GM18505 (cell line): ENCODE measurements at regions not wholly inside any gene's neighbourhood (a gene's known extent, or its start where the extent isn't known, plus 50 kb on each side); places are given as distances from the start of the nearest gene placed in this dataset.

Experiments
- ATAC-seq: cut with Tn5 transposase; IDR thresholded peaks from one replicate; pipeline ENCODE4 v1.9.1; 2021; ENCODE audit not compliant: unreplicated experiment
- POLR2A ChIP-seq: IDR thresholded peaks from 4 replicates; pipeline ENCODE4 v1.6.1; 2011; ENCODE audit warnings: borderline replicate concordance; ENCODE audit not compliant: insufficient read depth, insufficient read length; ENCODE audit errors: extremely low read depth

- ATAC-seq: no peak
- no peak for TF ChIP-seq POLR2A
These were observed 398.8 kb upstream of the TMEFF2 start for GRCh38 chr2:192593561-192593960.

- no peak for TF ChIP-seq POLR2A
- ATAC-seq: no peak
These were observed 396.9 kb upstream of the TMEFF2 start for GRCh38 chr2:192591617-192592016.

GRCh38 chr2:192585418-192585817 lies 390.7 kb upstream of the TMEFF2 start:
- no peak for ATAC-seq
- TF ChIP-seq POLR2A: no peak

GRCh38 chr2:192584976-192585375 lies 390.2 kb upstream of the TMEFF2 start:
- ATAC-seq: no peak
- no peak for TF ChIP-seq POLR2A

DNA sequence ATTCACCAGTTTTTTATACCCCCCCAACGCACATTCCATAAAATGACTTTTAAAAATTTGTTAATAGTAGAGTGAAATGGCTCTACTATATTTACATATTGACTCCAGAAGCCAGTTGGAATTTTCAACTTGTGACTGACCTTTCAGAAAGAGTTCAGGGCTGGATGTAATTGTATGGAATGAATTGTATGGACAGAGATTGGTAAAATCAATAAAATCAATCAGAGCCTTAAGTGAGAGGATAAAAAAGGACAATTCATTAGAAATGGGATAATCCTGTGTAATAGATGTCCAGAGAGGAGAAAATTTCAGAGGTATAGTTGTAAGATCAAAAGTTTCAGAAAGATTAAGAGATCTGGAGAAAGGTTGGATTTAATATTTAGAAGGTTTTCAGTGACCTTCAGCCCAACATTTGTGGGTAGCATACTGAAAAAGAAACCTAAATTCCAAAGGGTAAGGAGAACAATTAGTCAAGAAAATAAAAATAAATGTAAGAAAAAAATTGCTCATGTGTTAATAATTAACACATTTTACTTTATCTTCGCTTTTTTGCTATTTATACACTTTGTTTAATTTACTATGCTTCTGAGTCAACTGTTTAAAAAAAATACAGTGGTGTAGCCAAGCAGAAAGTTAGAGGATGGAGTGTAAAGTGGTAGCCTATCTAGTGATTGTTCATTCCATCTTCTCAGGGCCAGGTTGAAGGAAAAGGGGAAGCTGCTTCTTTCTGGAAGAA lies 385.4 kb upstream of the TMEFF2 start:
- no peak for TF ChIP-seq POLR2A
- ATAC-seq: no peak

DNA sequence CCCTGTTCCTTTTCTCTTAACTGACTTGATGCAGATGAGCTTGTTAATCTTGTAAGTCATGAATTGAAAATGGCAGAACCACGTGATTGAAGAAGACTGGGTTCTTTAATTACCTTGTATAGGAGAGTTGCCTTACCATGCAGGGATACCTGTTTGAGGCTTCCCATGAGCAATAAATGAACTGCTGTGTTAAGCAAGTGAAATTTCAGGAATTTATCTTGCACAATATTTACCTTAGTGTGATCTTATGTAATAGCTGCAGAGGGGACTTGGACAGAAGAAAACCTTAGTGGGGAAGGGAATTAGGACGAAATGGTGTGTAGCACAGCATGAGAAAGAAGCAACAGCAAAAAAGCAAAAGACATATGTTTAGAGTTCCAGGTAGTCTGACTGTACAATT lies 384.0 kb upstream of the TMEFF2 start:
- no peak for ATAC-seq
- TF ChIP-seq POLR2A: no peak

GRCh38 chr2:192577706-192578105 lies 383.0 kb upstream of the TMEFF2 start:
- no peak for TF ChIP-seq POLR2A
- ATAC-seq: no peak

- no peak for TF ChIP-seq POLR2A
- ATAC-seq: no peak
These were observed 379.8 kb upstream of the TMEFF2 start for GRCh38 chr2:192574552-192574951.

DNA sequence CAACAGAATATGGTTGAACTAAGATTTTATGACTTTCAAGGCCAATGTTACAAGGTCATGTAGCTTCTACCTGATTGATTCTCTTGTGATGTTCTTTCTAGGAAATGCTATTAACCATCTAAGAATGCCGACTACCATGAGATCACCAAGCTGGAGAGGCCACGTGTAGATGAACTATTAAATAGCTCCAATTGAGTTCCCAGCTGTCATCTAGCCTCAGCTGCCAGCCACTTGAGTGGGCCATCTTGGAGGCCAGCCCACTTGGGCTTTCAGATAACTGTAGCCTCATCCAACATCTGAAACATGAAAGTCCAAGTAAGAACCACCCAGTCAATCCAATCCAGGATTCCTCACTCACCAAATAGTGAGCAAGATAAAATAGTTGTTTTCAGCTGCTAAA lies 376.9 kb upstream of the TMEFF2 start:
- no peak for TF ChIP-seq POLR2A
- ATAC-seq: no peak

GRCh38 chr2:192570788-192571187 lies 376.1 kb upstream of the TMEFF2 start:
- ATAC-seq: no peak
- no peak for TF ChIP-seq POLR2A

GRCh38 chr2:192566863-192567262 lies 372.1 kb upstream of the TMEFF2 start:
- TF ChIP-seq POLR2A: no peak
- ATAC-seq: no peak

GRCh38 chr2:192560326-192560725 lies 365.6 kb upstream of the TMEFF2 start:
- ATAC-seq: no peak

GRCh38 chr2:192559587-192559986 lies 364.9 kb upstream of the TMEFF2 start:
- no peak for ATAC-seq
- no peak for TF ChIP-seq POLR2A

More at GRCh38 chr2:192560326-192560725, 365.6 kb upstream of the TMEFF2 start:
- no peak for TF ChIP-seq POLR2A

GRCh38 chr2:192558637-192559036 lies 363.9 kb upstream of the TMEFF2 start:
- no peak for ATAC-seq
- TF ChIP-seq POLR2A: no peak

GRCh38 chr2:192555740-192556139 lies 361.0 kb upstream of the TMEFF2 start:
- ATAC-seq: no peak

DNA sequence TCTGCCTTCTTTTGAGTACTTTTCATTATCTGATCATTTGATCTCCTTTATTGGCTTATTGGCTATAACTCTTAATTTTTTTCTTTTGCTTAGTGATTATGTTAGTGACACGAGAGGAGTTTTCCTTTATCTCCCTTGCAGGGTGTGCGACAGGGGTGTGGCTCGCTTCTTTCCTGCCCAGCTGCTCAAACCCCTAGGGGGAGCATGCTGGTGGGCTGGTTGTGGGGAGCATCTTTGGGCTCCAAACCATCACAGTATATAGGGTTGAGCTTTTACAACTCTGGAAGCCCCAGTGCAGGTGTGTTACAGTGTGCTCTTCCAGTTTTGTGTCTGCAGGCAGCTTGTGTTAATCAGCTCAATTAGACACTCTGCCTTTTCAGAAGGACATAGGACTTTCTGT lies 357.0 kb upstream of the TMEFF2 start:
- no peak for ATAC-seq
- no peak for TF ChIP-seq POLR2A

More at GRCh38 chr2:192555740-192556139, 361.0 kb upstream of the TMEFF2 start:
- TF ChIP-seq POLR2A: no peak

- ATAC-seq: no peak
- no peak for TF ChIP-seq POLR2A
These were observed 351.8 kb upstream of the TMEFF2 start for GRCh38 chr2:192546565-192546964.
